Small intestine (tissue), 7 donors: ENCODE measurements at regions not wholly inside any gene's neighbourhood (a gene's known extent, or its start where the extent isn't known, plus 50 kb on each side); places are given as distances from the start of the nearest gene placed in this dataset.
A peak's percentile ranks its signal among the peaks of the same experiment; 100 is the strongest.

Experiments used
- DNase-seq, 2 donors: peaks; one replicate each; pipeline versions ENCODE4 v3.0.0 to v3.0.0-alpha.2; 2013
- FAIRE-seq: peaks from 2 replicates; lab custom pipeline; 2012; peaks lifted over from hg19 to GRCh38; lab: Jason Lieb, UNC
- H3K27ac ChIP-seq, 3 donors: one replicate each; pipeline ENCODE4 v1.5.1; 2013; ENCODE audit warnings: low read length in 2 of 3, mild to moderate bottlenecking in 2 of 3, control low read depth in 1 of 3, inconsistent platforms in 1 of 3, low read depth in 1 of 3, moderate library complexity in 1 of 3
- H3K27me3 ChIP-seq, 3 donors: one replicate each; pipeline ENCODE4 v1.6.1; 2013; ENCODE audit warnings: low read length in 3 of 3, inconsistent platforms in 1 of 3; ENCODE audit not compliant: control insufficient read depth in 3 of 3, insufficient read depth in 3 of 3
- H3K36me3 ChIP-seq, 3 donors: one replicate each; pipeline ENCODE4 v1.6.1; 2013; ENCODE audit warnings: low read length in 3 of 3, inconsistent platforms in 1 of 3, low read depth in 1 of 3, mild to moderate bottlenecking in 1 of 3, moderate library complexity in 1 of 3; ENCODE audit not compliant: control insufficient read depth in 3 of 3, insufficient read depth in 2 of 3
- H3K4me1 ChIP-seq, 3 donors: one replicate each; pipeline ENCODE4 v1.6.1; 2013; ENCODE audit warnings: low read length in 2 of 3, inconsistent platforms in 1 of 3, low read depth in 1 of 3, mild to moderate bottlenecking in 1 of 3, moderate library complexity in 1 of 3; ENCODE audit not compliant: control insufficient read depth in 3 of 3, insufficient read depth in 2 of 3
- H3K4me3 ChIP-seq, 3 donors: one replicate each; pipeline ENCODE4 v1.5.1; 2013; ENCODE audit warnings: low read length in 3 of 3, control low read depth in 1 of 3, inconsistent platforms in 1 of 3, low read depth in 1 of 3, mild to moderate bottlenecking in 1 of 3, moderate library complexity in 1 of 3
- H3K9me3 ChIP-seq, 2 donors: one replicate each; pipeline ENCODE4 v1.6.1; 2013; ENCODE audit warnings: low read depth in 1 of 2, low read length in 1 of 2; ENCODE audit not compliant: control insufficient read depth in 2 of 2, insufficient read depth in 1 of 2
- WGBS, 3 donors: extraction: QIAGEN DNeasy Blood & Tissue Kit; methylation state at CpG; one replicate each; pipeline ENCODE4 v1.1.7; 2013; 5-methylcytosine and 5-hydroxymethylcytosine counted together
- donor health status: healthy with polysubstance abuse.
- donor health status: control.
- donor health status: control.
- donor health status: Bipolar disorder and iron deficiency.
- donor health status: healthy.

DNA sequence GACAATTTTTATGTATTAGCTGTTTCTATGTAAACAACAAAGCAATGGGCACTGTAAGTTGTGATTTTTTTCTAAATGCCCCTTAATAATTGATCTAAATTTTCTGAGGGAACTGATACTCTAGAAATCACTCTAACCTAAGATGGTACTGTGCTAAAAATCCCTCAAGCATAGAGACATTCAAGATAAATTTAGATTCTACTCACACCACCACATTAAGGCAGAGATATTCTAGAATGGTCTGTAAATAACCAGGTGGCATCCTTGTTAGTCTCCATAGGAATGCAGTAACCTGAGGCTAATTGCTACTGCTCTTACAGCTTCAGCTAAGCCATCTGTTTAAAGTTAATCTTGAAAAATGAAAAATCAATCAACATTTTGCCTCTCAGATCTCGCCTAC, 87.3 kb downstream of the SLC41A2 start:
- DNase-seq (no peak), FAIRE-seq (no peak)
- Histone ChIP-seq H3K4me3 (no peak overlapping the region), H3K27me3 (no peaks in the 10 kb centered on the region), H3K9me3 (peaks cover 0 to 3% of the 10 kb centered on the region in 2 donors), H3K4me1 (no peaks in the 10 kb centered on the region), H3K36me3 (peaks cover 0 to 1% (median 0%) of the 10 kb centered on the region in 3 donors), H3K27ac (no peak overlapping the region)
- WGBS, 3 donors = 90 to 92% (median 92%) methylated on average over 1 of the region's 1 CpG

DNA sequence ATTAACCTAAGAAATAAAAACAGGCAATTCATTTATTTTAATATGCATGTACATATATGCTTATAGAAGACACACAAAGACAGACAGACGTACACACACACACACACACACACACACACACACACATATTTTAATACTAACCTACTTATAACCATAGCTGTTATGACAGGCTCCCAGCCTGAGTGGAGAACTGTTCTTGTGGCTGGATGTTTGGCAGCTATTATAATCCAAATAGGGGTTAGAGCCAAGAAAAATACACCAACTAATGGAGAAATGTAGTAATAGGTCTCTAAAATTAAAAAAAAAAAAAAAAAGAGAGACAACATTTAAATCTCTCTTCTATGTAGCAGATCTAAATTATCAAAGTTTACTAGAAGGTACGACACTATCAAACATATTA, 91.8 kb downstream of the SLC41A2 start:
- DNase-seq (no peak), FAIRE-seq (no peak)
- no peak overlapping the region for H3K27ac ChIP-seq
- no peaks in the 10 kb centered on the region for H3K9me3 ChIP-seq
- no peak overlapping the region for H3K4me3 ChIP-seq
- no peaks in the 10 kb centered on the region for H3K27me3 ChIP-seq
- 69 to 95% (median 86%) methylated on average over 2 of the region's 2 CpGs for WGBS, 3 donors
- H3K36me3 ChIP-seq = peaks cover 0 to 4% (median 0%) of the 10 kb centered on the region in 3 donors
- H3K4me1 ChIP-seq = peaks cover 0 to 2% (median 0%) of the 10 kb centered on the region in 3 donors

DNA sequence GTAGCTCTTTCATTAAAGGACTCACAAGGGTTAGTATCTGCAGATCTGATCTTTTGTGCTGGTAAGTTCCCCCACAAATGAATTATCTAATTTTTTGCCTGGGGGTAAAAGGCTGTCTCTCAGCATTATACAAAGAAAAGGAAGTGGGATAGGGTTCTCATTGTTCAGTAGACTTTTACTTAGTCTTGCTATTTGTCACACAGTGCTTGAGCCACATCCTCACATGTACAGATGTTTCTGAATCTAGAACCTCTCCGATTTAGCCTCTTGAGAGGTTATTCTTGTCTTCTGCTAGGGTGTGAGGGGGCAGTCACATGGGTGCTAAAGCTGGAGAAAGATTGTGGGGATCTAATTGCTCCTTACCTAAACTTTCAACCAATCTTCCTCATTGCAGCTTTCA, 93.0 kb downstream of the SLC41A2 start:
- FAIRE-seq (no peak), DNase-seq (no peak)
- no peaks in the 10 kb centered on the region for H3K27me3 ChIP-seq
- H3K9me3 ChIP-seq = no peaks in the 10 kb centered on the region
- peaks cover 0 to 2% (median 0%) of the 10 kb centered on the region in 3 donors for H3K4me1 ChIP-seq
- no peak overlapping the region for H3K4me3 ChIP-seq
- no peak overlapping the region for H3K27ac ChIP-seq
- H3K36me3 ChIP-seq = peaks cover 0 to 4% (median 0%) of the 10 kb centered on the region in 3 donors
- WGBS, 3 donors = 48 to 83% (median 55%) methylated on average over 1 of the region's 1 CpG

DNA sequence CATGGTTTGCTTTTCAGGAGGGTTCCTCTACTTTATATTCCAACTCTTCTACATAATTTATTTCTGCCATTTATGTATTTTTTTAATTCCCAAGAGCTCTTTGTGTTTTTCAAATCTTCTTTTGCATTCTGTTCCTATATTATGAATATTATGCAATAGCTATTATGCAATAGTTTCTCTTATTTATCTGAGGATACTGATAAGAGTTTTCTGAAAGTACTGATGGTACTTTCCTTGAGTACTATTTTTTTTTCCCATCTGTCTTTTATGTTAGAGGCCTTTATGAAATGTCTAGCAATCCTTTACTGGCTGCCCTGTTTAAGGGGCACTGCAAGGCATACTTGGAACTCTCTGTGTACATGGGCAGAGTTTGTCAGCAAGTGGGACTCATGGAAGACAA, 93.4 kb downstream of the SLC41A2 start:
- Histone ChIP-seq H3K36me3 (peaks cover 0 to 4% (median 0%) of the 10 kb centered on the region in 3 donors), H3K27me3 (no peaks in the 10 kb centered on the region), H3K9me3 (no peaks in the 10 kb centered on the region), H3K4me1 (peaks cover 0 to 2% (median 0%) of the 10 kb centered on the region in 3 donors), H3K4me3 (no peak overlapping the region), H3K27ac (no peak overlapping the region)
- peak in 1 of 2 donors; percentile 7 for DNase-seq
- no peak for FAIRE-seq

DNA sequence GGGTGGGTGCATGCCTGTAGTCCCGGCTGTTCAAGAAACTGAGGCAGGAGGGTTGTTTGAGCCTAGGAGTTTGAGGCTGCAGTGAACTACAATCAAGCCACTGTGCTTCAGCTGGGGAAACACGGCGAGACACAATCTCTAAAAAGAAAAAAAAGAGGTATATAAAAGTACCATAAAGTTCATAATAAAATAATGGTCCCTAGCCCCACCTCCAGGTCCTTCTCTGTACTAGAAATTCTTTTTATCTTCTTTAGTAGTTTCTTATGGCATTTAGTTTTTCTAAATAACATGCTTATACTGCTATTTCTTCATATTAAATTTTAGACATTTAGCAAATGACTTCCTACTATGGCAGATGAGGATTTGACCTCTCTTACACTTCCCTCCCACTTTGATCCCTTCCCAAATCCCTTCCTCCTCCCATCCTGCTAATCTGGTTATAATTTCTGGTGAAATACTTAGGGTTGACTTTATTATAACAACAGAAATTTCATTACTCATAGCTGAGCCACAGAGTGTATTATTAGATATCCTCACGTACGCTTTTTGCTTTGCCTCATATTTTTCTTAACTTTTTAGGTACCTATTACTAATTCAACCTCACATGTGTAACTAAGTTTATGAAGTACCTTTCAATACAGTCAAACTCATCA, 94.7 kb downstream of the SLC41A2 start:
- WGBS, 3 donors = 80 to 93% (median 91%) methylated on average over 5 of the region's 5 CpGs
- Histone ChIP-seq H3K36me3 (peaks cover 0 to 4% (median 0%) of the 10 kb centered on the region in 3 donors), H3K9me3 (no peaks in the 10 kb centered on the region), H3K27ac (no peak overlapping the region), H3K27me3 (no peaks in the 10 kb centered on the region), H3K4me1 (peaks cover 0 to 2% (median 0%) of the 10 kb centered on the region in 3 donors), H3K4me3 (no peak overlapping the region)
- DNase-seq (no peak), FAIRE-seq (no peak)

DNA sequence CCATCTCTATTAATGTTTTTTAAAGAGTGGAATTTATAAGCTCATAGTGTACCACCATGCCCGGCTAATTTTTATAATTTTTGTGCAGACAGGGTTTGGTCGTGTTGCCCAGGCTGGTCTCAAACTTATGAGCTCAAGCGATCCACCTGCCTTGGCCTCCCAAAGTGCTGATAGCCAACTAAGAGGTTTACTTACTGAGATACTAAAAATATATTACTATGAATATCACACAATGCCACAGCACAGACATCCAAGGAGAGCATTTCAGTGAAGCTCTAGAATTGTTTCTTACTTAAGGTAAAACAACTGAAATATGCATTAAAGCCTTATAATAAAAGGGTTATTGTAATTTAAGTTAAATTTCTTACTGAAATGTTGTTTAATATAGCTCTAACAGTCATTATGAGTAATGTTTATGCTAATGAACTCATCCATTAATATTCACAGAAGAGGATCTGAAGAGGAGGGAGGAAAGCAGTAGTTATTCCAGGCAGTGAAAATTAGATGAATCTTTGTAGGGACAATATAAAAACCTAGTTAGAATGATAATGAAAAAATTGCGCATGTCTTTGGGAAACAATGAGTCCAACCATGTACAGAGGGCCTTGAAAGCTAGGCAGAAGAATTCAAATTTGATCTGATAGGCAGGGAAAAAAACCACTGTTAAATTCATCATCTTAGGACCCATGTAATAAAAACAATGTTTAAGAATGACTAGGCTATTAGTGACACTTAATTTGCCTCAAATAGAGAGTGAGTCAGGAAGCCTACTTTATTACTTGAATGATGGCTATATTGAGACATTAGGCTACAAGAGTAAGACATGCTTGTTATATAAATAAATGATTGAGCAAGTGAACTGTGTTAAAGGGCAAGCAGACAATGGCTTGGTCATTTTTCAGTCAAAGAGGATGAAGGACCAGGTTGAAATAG, 99.2 kb downstream of the SLC41A2 start:
- H3K27me3 ChIP-seq = peaks cover 0 to 2% (median 0%) of the 10 kb centered on the region in 3 donors
- FAIRE-seq (no peak), DNase-seq (no peak)
- H3K4me1 ChIP-seq = no peaks in the 10 kb centered on the region
- peaks cover 0 to 12% (median 0%) of the 10 kb centered on the region in 3 donors for H3K36me3 ChIP-seq
- H3K9me3 ChIP-seq = no peaks in the 10 kb centered on the region
- no peak overlapping the region for H3K4me3 ChIP-seq
- H3K27ac ChIP-seq = no peak overlapping the region
- WGBS, 3 donors = 96 to 98% (median 97%) methylated on average over 4 of the region's 4 CpGs

DNA sequence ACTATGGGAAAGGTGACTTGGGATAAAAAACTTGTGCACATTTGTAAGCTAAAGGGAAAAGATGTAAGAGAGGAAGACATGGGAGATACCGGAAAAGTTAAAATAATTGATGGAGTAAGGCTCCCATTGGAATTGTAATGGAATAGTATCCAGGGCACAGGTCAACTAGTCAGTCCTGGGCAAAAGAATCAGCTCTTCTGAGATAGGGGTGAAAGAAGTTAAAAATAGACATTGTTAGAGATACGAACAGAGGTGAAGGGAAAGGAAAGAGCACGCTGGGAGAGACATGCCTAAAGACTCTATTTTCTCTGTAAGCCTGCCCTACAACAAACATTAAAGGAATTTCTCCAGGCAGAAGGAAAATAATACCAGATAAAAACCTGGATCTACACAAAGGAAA, 101.6 kb downstream of the SLC41A2 start:
- Histone ChIP-seq H3K27ac (no peak overlapping the region), H3K9me3 (no peaks in the 10 kb centered on the region), H3K4me1 (no peaks in the 10 kb centered on the region), H3K36me3 (peaks cover 0 to 7% (median 0%) of the 10 kb centered on the region in 3 donors), H3K27me3 (peaks cover 0 to 2% (median 0%) of the 10 kb centered on the region in 3 donors), H3K4me3 (no peak overlapping the region)
- no peak for FAIRE-seq
- DNase-seq = no peak
- 88 to 97% (median 92%) methylated on average over 3 of the region's 3 CpGs for WGBS, 3 donors

DNA sequence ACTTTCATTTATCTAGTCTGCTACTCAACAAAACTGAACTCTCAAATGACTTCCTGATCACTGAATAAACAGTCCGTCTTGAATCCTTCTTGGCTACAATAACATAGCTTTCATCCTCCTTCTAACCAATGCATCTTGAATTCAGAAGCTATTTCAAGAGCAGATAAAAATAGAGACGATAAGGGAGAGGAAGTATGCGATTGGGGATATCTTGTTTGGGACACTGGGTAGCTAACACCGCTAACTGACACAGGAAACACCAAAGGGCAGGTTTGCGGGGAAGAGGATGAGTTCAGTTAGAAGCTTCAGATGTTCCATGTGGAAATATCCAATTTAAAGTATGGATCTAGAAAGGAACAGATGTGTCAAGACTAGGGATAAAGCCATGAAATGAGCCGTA, 102.5 kb downstream of the SLC41A2 start:
- WGBS, 3 donors = 66 to 94% (median 87%) methylated on average over 6 of the region's 6 CpGs
- Histone ChIP-seq H3K4me1 (no peaks in the 10 kb centered on the region), H3K9me3 (no peaks in the 10 kb centered on the region), H3K36me3 (peaks cover 0 to 7% (median 0%) of the 10 kb centered on the region in 3 donors), H3K27ac (no peak overlapping the region), H3K4me3 (no peak overlapping the region), H3K27me3 (peaks cover 0 to 2% (median 0%) of the 10 kb centered on the region in 3 donors)
- no peak for FAIRE-seq
- DNase-seq = no peak
